GM18499 (cell line): ENCODE measurements at regions not wholly inside any gene's neighbourhood (a gene's known extent, or its start where the extent isn't known, plus 50 kb on each side); places are given as distances from the start of the nearest gene placed in this dataset.
"Not testable (repeated sequence)": the region's sequence is repeated elsewhere in the genome, so short reads cannot be mapped to it uniquely, and the experiment has no call there.

Source experiments
- ATAC-seq: cut with Tn5 transposase; IDR thresholded peaks from one replicate; pipeline ENCODE4 v1.9.1; 2021; ENCODE audit warnings: moderate number of reproducible peaks; ENCODE audit not compliant: insufficient read depth, unreplicated experiment

- ATAC-seq, result no peak
Measured at GRCh38 chr11:28961726-28962125, 853.5 kb downstream of the METTL15 start.

- no peak for ATAC-seq
Measured at GRCh38 chr11:28956446-28956845, 848.3 kb downstream of the METTL15 start.

DNA sequence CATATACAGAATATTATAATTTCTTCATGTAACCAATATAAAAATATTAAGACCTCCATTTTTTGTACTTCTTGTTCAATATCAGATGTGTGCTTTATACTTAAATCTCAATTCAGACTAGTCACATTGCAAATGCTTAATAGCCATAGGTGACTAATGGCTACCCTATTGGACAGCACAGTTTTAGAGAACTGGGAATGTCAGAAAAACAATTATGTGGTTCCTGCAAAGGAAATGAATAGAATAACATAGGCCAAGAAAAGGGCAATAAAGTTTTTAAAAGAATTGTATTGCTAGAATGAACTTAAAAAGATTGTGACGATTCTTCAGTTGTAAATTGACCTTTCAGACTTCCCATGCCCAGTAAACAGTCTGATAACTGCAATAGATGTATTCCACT is 843.0 kb downstream of the METTL15 start:
- no peak for ATAC-seq

- ATAC-seq, result no peak
Measured at GRCh38 chr11:28939381-28939780, 831.2 kb downstream of the METTL15 start.

- no peak for ATAC-seq
Measured at GRCh38 chr11:28938091-28938490, 829.9 kb downstream of the METTL15 start.

DNA sequence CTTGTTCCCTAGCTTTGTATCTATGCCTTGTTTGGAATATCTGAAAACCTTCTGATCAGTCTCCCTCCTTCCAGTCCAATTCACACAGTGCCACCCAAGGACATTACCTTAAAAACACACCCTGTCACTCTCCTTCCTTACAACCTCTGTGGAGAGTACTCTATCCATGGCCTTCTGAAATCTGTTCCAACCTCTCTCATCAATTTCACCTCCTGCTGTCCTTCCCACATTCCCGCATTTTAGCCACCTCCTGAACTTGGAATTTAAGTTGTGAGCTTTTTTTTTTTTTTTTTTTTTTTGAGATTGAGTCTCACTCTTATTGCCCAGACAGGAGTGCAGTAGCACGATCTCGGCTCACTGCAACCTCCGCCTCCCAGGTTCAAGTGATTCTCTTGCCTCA is 824.8 kb downstream of the METTL15 start:
- ATAC-seq, result no peak

DNA sequence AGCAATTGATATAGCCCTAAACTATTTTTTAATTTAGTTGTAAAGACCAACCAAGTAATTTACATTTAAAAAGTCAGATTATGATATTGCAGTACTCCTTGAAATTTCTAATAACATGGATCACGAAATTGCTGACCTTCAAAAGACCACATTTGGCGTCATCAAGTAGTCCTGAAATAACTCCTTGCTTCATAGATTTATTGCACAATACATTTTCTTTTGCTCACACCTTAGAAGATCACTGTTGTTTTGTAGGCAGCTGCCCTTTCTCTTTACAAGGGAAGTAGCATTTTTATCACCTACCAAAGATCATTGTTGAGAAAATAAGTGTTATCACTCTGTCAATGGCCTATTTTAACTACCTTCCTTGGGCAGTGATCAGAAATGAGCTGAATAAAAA is 815.8 kb downstream of the METTL15 start:
- no peak for ATAC-seq

DNA sequence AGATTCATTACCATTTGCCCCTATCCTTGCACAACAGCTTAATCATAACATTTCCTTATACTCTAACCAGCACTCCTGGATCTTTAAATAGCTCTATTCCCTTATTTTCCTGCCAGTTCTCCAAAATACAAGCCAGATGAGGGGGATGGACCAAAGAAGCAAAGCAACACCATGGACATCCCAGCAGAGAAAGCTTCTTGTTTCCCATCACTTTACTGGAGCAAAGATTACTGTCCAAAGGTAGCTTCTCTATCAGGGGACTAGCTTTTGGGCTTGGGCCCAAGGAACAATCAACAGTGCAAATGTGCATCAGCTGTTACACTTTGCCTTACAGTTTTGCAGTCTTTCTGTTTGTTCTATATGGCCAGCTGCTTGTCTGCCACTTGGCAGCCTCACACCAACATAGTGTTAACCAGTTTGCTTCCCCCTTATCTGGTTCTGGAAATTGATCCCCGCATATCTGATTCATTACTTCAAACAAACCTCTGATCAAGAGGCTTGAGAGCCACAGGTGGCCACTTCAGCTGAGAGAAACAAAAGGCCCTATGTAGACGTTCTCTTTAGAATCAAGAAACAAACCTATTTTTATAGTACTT is 814.3 kb downstream of the METTL15 start:
- ATAC-seq, result no peak

GRCh38 chr11:28919194-28919593 is 811.0 kb downstream of the METTL15 start:
- no peak for ATAC-seq

DNA sequence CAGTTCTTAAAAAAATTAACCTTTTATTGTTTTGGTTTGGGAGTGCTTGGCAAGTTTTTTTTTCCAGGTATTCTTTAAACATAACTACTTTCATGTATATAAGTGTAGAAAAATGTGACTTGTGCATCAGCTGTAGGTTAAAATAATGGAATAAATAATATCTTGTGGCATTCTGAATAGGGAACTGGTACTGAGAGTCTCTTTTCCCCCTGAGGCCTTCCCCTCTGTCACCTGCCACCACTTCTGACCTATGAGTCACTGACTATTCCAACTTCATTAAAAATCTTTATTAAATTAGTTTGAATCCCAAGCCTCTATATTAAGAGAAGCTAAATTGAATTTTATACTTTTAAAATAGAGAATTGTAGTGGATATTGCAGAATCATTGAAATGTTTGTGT is 805.7 kb downstream of the METTL15 start:
- no peak for ATAC-seq

DNA sequence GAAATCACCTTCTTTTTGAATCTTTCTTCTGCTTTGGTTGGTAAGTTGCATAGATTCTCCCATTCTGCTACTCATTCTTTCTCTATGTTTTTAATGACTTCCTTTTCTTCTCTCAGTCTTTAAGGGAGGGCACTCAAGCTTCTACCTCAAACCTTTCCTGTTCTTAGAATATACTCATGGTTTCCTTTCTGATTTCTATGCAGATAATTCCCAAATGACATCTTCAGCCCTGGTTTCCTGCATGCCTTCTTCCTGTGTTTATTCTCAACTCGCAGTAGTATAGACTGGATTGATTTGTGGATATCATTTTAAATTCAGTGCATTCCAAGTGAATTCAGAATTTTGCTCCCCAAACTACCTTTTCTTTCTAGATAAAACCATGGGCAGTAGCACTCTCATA is 803.6 kb downstream of the METTL15 start:
- no peak for ATAC-seq

DNA sequence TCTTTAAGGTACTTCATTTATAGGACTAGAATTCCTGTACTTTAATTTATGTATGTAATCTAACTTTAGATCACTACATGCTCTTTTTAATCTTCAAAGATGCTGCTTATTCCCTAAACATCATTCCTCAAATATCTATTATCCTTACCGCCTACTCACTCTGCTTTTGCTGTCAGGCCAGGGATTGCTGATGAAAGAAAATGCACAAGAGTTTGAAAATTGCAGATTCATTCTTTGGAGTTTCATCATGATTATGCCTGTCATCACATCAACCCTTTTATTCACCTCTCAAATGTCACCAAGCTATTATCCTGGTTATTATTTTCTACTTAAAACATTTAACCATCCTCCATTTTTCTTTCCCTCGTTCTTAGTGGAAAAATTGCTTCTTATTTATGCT is 802.7 kb downstream of the METTL15 start:
- no peak for ATAC-seq

DNA sequence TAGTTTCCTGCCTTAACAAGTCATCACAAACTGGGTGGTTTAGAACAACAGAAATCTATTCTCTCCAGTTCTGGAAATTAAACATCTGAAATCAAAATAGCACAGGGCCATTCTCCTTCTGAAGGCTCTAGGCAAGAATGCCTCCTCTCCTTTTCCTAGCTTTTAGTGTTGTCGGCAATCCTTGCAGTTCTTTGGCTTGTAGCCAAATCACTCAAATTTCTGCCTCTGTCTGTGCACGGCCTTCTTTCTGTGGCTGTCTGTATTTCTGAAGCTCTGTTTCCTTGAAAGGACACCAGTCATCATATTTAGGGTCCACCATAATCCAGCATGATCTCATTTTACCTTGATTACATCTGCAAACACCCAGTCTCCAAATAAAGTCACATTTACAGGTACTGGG is 795.5 kb downstream of the METTL15 start:
- ATAC-seq, result no peak

DNA sequence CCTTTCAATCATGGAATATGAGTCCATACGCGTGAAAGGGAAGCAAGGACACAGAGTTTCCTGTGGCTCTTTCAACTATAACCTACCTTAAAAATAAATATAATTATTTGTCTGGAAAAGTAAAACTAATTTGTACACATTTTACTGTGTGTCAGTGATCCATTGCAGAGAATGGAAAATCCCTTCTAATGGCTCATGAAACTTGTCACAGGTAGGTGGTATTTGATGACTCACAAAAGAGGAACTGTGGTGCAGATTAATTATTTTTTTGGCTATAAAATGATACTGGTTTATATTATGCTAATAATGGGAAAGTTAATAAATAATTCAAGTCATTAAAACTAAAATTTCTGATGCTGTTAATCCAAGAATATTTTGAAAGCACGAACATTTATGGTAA is 792.2 kb downstream of the METTL15 start:
- no peak for ATAC-seq

DNA sequence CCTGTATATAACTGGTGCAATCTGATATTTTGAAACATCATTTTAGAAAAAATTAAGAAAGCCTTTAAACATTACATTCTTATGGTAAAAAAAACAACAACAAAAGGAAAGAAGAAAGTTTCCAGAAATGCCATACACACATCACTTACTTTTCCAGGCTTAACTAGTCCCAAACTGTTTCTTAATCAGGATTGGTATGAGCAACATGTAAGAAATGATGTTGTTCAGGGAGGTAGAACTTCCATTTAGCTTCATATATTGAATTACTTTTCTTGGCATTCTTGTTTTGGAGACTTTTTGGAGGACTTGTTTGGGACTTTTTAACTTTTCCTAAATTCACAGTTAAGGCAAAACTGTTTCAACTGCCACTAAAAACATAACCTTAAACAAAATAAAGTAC is 791.5 kb downstream of the METTL15 start:
- no peak for ATAC-seq

DNA sequence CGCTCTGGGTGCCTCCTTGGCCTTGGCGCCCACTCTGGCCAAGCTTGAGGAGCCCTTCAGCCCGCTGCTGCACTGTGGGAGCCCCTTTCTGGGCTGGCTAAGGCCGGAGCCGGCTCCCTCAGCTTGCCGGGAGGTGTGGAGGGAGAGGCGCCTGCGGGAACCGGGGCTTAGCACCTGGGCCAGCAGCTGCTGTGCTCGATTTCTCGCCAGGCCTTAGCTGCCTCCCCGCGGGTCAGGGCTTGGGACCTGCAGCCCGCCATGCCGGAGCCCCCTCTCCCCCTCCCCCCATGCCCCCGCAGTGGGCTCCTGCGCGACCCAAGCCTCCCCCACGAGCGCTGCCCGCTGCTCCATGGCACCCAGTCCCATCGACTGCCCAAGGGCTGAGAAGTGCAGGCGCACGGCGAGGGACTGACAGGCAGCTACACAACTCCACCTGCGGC is 782.4 kb downstream of the METTL15 start:
- ATAC-seq, result not testable (repeated sequence)

- no peak for ATAC-seq
Measured at GRCh38 chr11:28887681-28888080, 779.5 kb downstream of the METTL15 start.

DNA sequence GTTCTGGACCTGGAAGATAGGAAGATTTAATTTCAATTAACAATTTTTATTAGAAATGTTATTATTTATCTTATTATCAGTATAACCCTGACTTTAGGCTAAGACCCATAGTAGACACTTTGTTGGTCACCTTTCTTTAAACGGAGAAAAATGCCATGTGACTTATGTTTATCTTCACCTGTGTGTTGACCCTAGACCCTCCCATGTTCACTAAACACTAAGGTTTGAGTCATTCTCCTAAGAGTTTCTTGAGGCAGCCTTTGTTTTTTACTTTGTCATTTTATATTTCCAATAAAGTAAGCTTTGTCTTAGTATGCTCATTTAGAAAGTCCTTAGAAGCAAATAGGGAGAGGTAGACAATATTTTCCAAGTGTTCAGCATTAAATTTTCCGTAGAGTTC is 771.7 kb downstream of the METTL15 start:
- no peak for ATAC-seq

DNA sequence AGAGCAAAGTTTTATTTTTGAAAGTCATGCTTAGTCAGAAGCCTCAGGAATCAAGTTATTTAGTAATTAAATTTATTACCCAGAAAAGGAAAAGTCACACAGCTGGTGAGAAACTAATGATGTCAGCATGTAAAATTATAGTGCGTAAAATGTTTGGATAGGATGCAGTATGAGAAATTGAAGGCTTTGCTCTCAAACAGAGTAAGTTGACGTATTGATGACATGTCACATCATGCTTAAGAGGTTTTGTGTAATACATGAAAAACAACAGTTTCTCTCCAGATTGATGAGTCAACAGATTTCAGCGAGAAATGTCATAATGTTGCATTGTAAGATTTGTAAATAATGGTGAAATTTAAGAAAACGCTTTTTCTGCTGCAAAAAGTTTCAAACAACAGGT is 769.8 kb downstream of the METTL15 start:
- ATAC-seq, result no peak

DNA sequence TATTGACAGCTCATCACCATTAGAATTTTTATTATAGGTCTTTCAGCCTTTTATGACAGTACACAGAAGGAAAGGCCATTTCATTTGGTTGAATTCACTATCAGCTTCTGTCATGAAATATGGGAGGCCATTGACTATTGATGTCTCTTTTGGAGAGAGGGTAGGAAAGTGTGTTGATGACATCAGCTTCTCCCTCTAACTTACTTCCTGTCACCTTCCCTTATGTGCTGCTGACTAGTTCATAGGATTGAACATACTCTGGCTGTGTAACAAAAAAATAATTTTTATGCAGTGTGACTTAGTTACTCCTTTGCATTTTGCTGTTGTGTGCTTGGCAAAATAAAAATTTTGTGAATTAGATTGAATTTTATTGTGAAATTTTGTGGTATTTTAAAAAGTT is 769.2 kb downstream of the METTL15 start:
- no peak for ATAC-seq

DNA sequence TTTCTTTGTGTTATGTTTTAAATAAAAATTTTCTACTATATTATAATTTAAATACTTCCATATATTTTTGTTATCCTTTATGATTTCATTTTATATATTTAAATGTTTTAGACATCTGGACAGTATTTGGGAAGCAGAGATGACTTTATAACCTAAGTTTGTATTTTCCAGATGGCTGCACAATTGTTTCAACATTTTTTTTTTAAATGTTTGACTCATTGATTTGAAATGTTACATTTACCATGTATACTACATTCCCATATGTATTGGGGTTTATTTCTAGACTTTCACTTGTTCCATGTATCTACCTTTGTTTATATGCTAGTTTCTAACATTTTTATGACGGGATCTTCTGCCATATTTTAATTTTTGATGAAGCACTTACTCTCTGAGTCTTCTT is 766.5 kb downstream of the METTL15 start:
- no peak for ATAC-seq

DNA sequence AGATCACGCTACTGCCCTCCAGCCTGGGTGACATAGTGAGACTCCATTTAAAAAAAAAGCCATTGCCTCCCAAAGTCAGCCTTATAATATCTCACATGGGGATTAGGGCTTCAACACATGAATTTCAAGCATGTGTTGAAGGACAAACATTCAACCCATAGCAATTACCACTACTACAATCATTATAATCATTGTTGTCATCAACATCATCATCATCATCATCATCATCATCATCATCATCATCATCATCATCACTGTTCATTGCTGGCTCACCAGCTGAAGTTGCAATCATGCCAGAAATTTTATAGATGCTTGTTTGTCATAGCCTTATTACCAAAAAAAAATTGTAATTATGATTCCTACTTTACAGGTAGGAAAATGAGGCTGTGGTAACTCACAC is 762.9 kb downstream of the METTL15 start:
- no peak for ATAC-seq

DNA sequence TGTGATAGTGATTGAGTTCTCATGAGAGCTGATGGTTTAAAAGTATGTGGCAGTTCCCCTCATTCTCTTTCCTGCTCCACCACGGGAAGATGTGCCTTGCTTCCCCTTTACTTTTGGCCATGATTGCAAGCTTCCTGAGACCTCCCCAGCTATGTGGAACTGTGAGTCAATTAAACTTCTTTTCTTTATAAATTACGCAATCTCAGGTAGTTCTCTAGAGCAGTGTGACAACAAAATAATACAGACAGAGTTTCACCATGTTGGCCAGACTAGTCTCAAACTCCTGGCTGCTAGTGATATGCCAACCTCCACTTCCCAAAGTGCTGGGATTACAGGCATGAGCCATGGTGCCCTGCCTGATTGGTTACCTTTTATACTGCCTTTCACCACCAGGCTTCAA is 755.2 kb downstream of the METTL15 start:
- ATAC-seq, result no peak
